ENCODE measurements at regions not wholly inside any gene's neighbourhood (a gene's known extent, or its start where the extent isn't known, plus 50 kb on each side); places are given as distances from the start of the nearest gene placed in this dataset.

DNA sequence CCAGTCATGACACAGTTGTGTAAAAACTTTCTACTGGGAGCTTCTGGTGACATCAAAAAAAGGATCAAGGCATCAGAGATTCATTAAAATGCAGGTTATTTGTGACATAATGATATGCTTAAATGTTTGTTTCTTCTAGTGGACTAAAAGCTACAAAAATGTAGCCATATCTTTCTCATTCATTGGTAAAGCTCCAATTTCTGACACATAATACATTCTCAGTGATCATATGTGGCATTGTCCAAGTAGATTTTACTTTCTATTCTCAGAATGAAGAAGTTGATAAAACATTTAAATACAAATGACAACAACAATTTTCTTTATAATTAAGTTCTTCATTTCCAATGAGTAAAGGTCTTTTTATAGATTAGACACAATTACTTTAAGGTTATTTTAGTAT, 71.0 kb upstream of the ARHGEF26 start:
- ATAC-seq = no peak
- TF ChIP-seq, protein P1, sequence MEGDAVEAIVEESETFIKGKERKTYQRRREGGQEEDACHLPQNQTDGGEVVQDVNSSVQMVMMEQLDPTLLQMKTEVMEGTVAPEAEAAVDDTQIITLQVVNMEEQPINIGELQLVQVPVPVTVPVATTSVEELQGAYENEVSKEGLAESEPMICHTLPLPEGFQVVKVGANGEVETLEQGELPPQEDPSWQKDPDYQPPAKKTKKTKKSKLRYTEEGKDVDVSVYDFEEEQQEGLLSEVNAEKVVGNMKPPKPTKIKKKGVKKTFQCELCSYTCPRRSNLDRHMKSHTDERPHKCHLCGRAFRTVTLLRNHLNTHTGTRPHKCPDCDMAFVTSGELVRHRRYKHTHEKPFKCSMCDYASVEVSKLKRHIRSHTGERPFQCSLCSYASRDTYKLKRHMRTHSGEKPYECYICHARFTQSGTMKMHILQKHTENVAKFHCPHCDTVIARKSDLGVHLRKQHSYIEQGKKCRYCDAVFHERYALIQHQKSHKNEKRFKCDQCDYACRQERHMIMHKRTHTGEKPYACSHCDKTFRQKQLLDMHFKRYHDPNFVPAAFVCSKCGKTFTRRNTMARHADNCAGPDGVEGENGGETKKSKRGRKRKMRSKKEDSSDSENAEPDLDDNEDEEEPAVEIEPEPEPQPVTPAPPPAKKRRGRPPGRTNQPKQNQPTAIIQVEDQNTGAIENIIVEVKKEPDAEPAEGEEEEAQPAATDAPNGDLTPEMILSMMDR (IDR thresholded peaks at IDR 0.05) = no peak

DNA sequence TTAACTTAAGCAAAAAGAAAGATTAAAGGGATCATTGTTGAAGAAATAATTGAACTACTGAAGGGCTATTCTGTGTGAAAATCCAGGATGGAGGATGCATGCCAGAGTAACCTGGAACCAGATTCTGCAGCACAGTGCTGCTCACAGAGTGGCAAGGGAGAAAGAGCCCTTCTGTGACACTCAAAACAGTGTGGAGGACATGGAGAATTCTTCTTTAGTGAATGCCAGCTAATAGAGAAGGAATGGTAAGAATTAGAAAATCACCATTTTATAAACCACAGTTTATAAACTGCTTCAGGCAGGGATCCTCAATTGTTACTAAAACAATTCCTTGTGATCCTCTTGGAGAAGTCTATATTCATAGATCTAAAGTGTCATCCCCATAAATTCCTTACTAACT, 70.4 kb upstream of the ARHGEF26 start:
- ATAC-seq = peak; percentile 54
- H3K36me3 ChIP-seq = no peaks in the 10 kb centered on the region
- no peaks in the 10 kb centered on the region for H3K9me3 ChIP-seq
- no peaks in the 10 kb centered on the region for H3K27me3 ChIP-seq
- no peak overlapping the region for H3K4me3 ChIP-seq
- TF ChIP-seq, protein P1 (IDR thresholded peaks at IDR 0.05) = no peak
- intact Hi-C loops (cut with DNase I) = no loop called here
- no peak for DNase-seq
- no peak overlapping the region for H3K27ac ChIP-seq
- H3K4me1 ChIP-seq = no peaks in the 10 kb centered on the region

More for the DNA sequence above, 71.0 kb upstream of the ARHGEF26 start:
- Histone ChIP-seq H3K9me3 (no peaks in the 10 kb centered on the region), H3K4me1 (no peaks in the 10 kb centered on the region), H3K27ac (no peak overlapping the region), H3K4me3 (no peak overlapping the region), H3K27me3 (no peaks in the 10 kb centered on the region), H3K36me3 (no peaks in the 10 kb centered on the region)
- no peak for DNase-seq
- intact Hi-C loops (cut with DNase I) = no loop called here

DNA sequence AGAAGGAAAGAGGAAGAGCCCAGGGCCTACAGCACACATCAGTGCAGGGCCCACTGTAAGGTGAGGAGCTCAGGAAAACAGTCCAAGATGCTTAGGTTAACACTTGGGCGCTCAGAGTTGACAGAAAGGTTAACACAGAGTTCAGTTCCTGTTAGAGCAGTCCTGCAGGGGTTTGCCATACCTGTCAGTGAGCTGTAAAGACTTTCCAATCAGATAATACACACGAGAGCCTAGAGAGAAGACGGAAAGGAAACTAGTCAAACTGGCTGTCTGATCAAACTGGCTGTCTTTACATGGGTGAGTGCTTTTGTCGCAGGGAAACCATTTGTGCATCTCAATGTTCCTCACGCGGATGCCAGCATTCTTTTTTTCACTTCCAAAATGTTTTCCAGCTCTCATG, 61.4 kb upstream of the ARHGEF26 start:
- no peaks in the 10 kb centered on the region for H3K9me3 ChIP-seq
- no peaks in the 10 kb centered on the region for H3K27me3 ChIP-seq
- DNase-seq (no peak), ATAC-seq (peak; percentile 35)
- TF ChIP-seq, protein P1 (IDR thresholded peaks at IDR 0.05) = no peak
- H3K4me3 ChIP-seq = no peak overlapping the region
- H3K36me3 ChIP-seq = no peaks in the 10 kb centered on the region
- H3K4me1 ChIP-seq = no peaks in the 10 kb centered on the region
- no peak overlapping the region for H3K27ac ChIP-seq
- intact Hi-C loops (cut with DNase I) = no loop called here

DNA sequence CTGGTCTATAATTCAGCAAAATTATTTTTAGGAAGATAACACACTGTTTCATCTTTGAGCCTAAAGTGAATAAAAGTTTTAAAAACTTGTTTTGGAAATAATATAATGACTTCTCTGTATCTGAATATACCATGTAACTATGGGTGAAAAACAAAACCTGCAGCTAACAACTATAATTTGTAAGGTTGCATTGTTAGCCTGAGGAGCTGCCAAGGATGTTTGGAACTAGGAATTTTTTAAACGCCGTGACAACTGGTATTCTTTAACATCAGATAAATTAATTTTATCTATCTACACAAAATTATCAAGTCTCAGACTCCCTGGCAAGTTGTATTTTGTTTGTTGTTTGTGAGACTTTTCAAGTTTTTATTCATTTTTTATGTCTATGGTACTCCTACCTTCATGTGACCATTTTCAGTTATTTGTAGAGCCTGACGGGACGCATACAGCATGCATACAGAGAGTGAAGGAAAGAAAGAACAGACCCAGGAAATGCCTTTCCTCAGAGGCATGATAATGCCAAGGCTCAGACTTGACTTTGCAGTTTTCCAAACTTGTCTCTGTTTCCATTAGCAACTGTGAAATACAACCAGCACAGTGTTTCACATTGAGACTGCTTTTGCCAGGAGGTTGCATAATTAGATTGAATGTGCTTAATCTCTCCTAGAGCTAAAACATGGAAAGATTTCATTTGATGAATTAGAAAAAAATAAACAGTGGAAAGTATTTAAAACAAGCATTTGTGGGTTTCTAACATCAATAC, 60.8 kb upstream of the ARHGEF26 start:
- no peak for DNase-seq

DNA sequence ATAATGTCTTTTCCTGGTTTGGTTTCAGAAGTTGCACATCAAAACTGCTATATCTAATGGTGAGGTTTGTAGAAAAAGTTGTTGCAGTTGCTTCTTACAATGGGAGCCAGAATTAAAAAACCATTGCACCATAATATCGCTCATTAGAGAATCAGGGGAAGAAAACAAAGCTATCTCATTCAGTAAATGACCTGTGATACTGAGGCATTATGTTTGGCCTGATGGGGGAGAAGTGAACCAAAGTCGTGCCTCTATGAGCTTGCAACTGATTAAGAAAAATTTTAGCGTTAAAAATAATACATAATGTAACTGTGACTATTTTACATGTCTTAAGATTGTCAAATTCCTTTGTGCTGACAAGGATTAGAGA, 60.2 kb upstream of the ARHGEF26 start:
- DNase-seq (no peak), ATAC-seq (no peak)
- Histone ChIP-seq H3K9me3 (no peaks in the 10 kb centered on the region), H3K4me3 (no peak overlapping the region), H3K4me1 (no peaks in the 10 kb centered on the region), H3K27ac (no peak overlapping the region), H3K27me3 (no peaks in the 10 kb centered on the region), H3K36me3 (no peaks in the 10 kb centered on the region)
- TF ChIP-seq, protein P1 (IDR thresholded peaks at IDR 0.05) = no peak
- intact Hi-C loops (cut with DNase I) = no loop called here

More for the DNA sequence above, 60.8 kb upstream of the ARHGEF26 start:
- no peaks in the 10 kb centered on the region for H3K9me3 ChIP-seq
- intact Hi-C loops (cut with DNase I) = no loop called here
- H3K27me3 ChIP-seq = no peaks in the 10 kb centered on the region
- no peak overlapping the region for H3K27ac ChIP-seq
- H3K4me1 ChIP-seq = no peaks in the 10 kb centered on the region
- no peaks in the 10 kb centered on the region for H3K36me3 ChIP-seq
- TF ChIP-seq, protein P1 (IDR thresholded peaks at IDR 0.05) = no peak
- no peak overlapping the region for H3K4me3 ChIP-seq
- peak; percentile 64 for ATAC-seq
